ENCODE measurements at regions not wholly inside any gene's neighbourhood (a gene's known extent, or its start where the extent isn't known, plus 50 kb on each side); places are given as distances from the start of the nearest gene placed in this dataset.

- TF ChIP-seq TFAP4 (CRISPR knock-in tag; IDR thresholded peaks at IDR 0.05; ENCODE audit: borderline replicate concordance) (no peak), SRF (CRISPR knock-in tag; IDR thresholded peaks at IDR 0.05) (no peak), PML (IDR thresholded peaks at IDR 0.05; ENCODE audit: low read length) (no peak), ZNF77 (CRISPR knock-in tag; IDR thresholded peaks at IDR 0.05) (no peak), CTCF (IDR thresholded peaks at IDR 0.05 in 2 of 3, conservative IDR thresholded peaks at IDR 0.05 in 1 of 3; ENCODE audit: insufficient read depth in 2 of 3, low read depth in 1 of 3, low read length in 3 of 3) (no peak), CBX3 (IDR thresholded peaks at IDR 0.05; ENCODE audit: borderline replicate concordance in 1 of 2, low read length in 2 of 2) (no peak), E2F1 (CRISPR knock-in tag; IDR thresholded peaks at IDR 0.05) (no peak), ZBTB7A (IDR thresholded peaks at IDR 0.05; ENCODE audit: borderline replicate concordance, control insufficient read depth, low read depth, low read length) (no peak), FOXP1 (CRISPR knock-in tag; IDR thresholded peaks at IDR 0.05) (no peak), TEAD4 (IDR thresholded peaks at IDR 0.05; ENCODE audit: low read length) (no peak), TEAD4 (CRISPR knock-in tag; IDR thresholded peaks at IDR 0.05; ENCODE audit: borderline replicate concordance) (no peak), NCOA1 (IDR thresholded peaks at IDR 0.05; ENCODE audit: low read depth) (no peak), PHF8 (IDR thresholded peaks at IDR 0.05; ENCODE audit: borderline replicate concordance, low read length) (no peak), POLR2A (conservative IDR thresholded peaks at IDR 0.05) (no peak)
Observed at GRCh38 chr13:107874456-107874855, 340.9 kb downstream of the LIG4 start.

All from K562 (cell line).